ENCODE measurements at regions not wholly inside any gene's neighbourhood (a gene's known extent, or its start where the extent isn't known, plus 50 kb on each side); places are given as distances from the start of the nearest gene placed in this dataset.

GRCh38 chr4:141511055-141511454, 125.3 kb upstream of the IL15 start:
- no peak overlapping the region for H3K9ac ChIP-seq
- H3K27me3 ChIP-seq (ENCODE audit: control insufficient read depth, insufficient read depth, low read length): no peaks in the 10 kb centered on the region
- H3K9me3 ChIP-seq (ENCODE audit: control insufficient read depth, low read length): peaks cover 5% of the 10 kb centered on the region
- TF ChIP-seq CTCF (IDR thresholded peaks at IDR 0.05): no peak
- H3K27ac ChIP-seq: no peak overlapping the region
- no peaks in the 10 kb centered on the region for H3K4me1 ChIP-seq
- H3K79me2 ChIP-seq: no peaks in the 10 kb centered on the region
- no peak overlapping the region for H3K4me3 ChIP-seq (ENCODE audit: low read depth, low read length)
- no peak overlapping the region for H2AFZ ChIP-seq
- no peak overlapping the region for H3K4me2 ChIP-seq (ENCODE audit: low read length)
- H3K36me3 ChIP-seq (ENCODE audit: control insufficient read depth, insufficient read depth, low read length): no peaks in the 10 kb centered on the region

GRCh38 chr4:141513866-141514265, 122.5 kb upstream of the IL15 start:
- no peak for TF ChIP-seq CTCF (IDR thresholded peaks at IDR 0.05)
- Histone ChIP-seq H3K36me3 (ENCODE audit: control insufficient read depth, insufficient read depth, low read length) (no peaks in the 10 kb centered on the region), H3K4me3 (ENCODE audit: low read depth, low read length) (no peak overlapping the region), H3K79me2 (no peaks in the 10 kb centered on the region), H3K9ac (no peak overlapping the region), H3K9me3 (ENCODE audit: control insufficient read depth, low read length) (peaks cover 5% of the 10 kb centered on the region), H3K4me1 (no peaks in the 10 kb centered on the region), H3K27me3 (ENCODE audit: control insufficient read depth, insufficient read depth, low read length) (no peaks in the 10 kb centered on the region), H2AFZ (no peak overlapping the region), H3K4me2 (ENCODE audit: low read length) (no peak overlapping the region), H3K27ac (no peak overlapping the region)

GRCh38 chr4:141518222-141518621, 118.2 kb upstream of the IL15 start:
- H2AFZ ChIP-seq: no peak overlapping the region
- no peaks in the 10 kb centered on the region for H3K4me1 ChIP-seq
- peaks cover 5% of the 10 kb centered on the region for H3K9me3 ChIP-seq (ENCODE audit: control insufficient read depth, low read length)
- H3K4me3 ChIP-seq (ENCODE audit: low read depth, low read length): no peak overlapping the region
- TF ChIP-seq CTCF (IDR thresholded peaks at IDR 0.05): no peak
- H3K9ac ChIP-seq: no peak overlapping the region
- no peaks in the 10 kb centered on the region for H3K36me3 ChIP-seq (ENCODE audit: control insufficient read depth, insufficient read depth, low read length)
- H3K4me2 ChIP-seq (ENCODE audit: low read length): no peak overlapping the region
- H3K27me3 ChIP-seq (ENCODE audit: control insufficient read depth, insufficient read depth, low read length): no peaks in the 10 kb centered on the region
- H3K79me2 ChIP-seq: no peaks in the 10 kb centered on the region
- H3K27ac ChIP-seq: no peak overlapping the region

GRCh38 chr4:141524116-141524515, 112.3 kb upstream of the IL15 start:
- Histone ChIP-seq H3K79me2 (no peaks in the 10 kb centered on the region), H3K27ac (no peak overlapping the region), H3K27me3 (ENCODE audit: control insufficient read depth, insufficient read depth, low read length) (no peaks in the 10 kb centered on the region), H3K9me3 (ENCODE audit: control insufficient read depth, low read length) (no peaks in the 10 kb centered on the region), H3K9ac (no peak overlapping the region), H3K4me2 (ENCODE audit: low read length) (no peak overlapping the region), H3K4me3 (ENCODE audit: low read depth, low read length) (no peak overlapping the region), H2AFZ (no peak overlapping the region), H3K4me1 (no peaks in the 10 kb centered on the region), H3K36me3 (ENCODE audit: control insufficient read depth, insufficient read depth, low read length) (no peaks in the 10 kb centered on the region)
- TF ChIP-seq CTCF (IDR thresholded peaks at IDR 0.05): no peak

- H3K27me3 ChIP-seq (ENCODE audit: control insufficient read depth, insufficient read depth, low read length): no peaks in the 10 kb centered on the region
Measured at GRCh38 chr4:141524841-141525240, 111.5 kb upstream of the IL15 start.

More at GRCh38 chr4:141524841-141525240, 111.5 kb upstream of the IL15 start:
- no peak overlapping the region for H3K9ac ChIP-seq
- no peaks in the 10 kb centered on the region for H3K36me3 ChIP-seq (ENCODE audit: control insufficient read depth, insufficient read depth, low read length)
- no peak overlapping the region for H3K4me2 ChIP-seq (ENCODE audit: low read length)
- H2AFZ ChIP-seq: no peak overlapping the region
- no peaks in the 10 kb centered on the region for H3K79me2 ChIP-seq
- no peak for TF ChIP-seq CTCF (IDR thresholded peaks at IDR 0.05)
- H3K4me3 ChIP-seq (ENCODE audit: low read depth, low read length): no peak overlapping the region
- no peak overlapping the region for H3K27ac ChIP-seq
- H3K4me1 ChIP-seq: no peaks in the 10 kb centered on the region
- no peaks in the 10 kb centered on the region for H3K9me3 ChIP-seq (ENCODE audit: control insufficient read depth, low read length)

Measured in parathyroid adenoma (tissue), 2 donors.